Mucosa of rectum (tissue), 2 donors: ENCODE measurements at regions not wholly inside any gene's neighbourhood (a gene's known extent, or its start where the extent isn't known, plus 50 kb on each side); places are given as distances from the start of the nearest gene placed in this dataset.

Experiments used
- H3K27ac ChIP-seq, 2 donors: one replicate each; pipeline ENCODE4 v1.7.0; 2013; ENCODE audit warnings: inconsistent platforms in 2 of 2, low read depth in 2 of 2, low read length in 2 of 2
- H3K27me3 ChIP-seq, 2 donors: one replicate each; pipeline ENCODE4 v1.7.0; 2013; ENCODE audit warnings: low read length in 2 of 2; ENCODE audit not compliant: control insufficient read depth in 2 of 2, insufficient read depth in 2 of 2
- H3K36me3 ChIP-seq, 2 donors: one replicate each; pipeline ENCODE4 v1.7.0; 2013; ENCODE audit warnings: low read length in 2 of 2; ENCODE audit not compliant: control insufficient read depth in 2 of 2, insufficient read depth in 2 of 2
- H3K4me1 ChIP-seq, 2 donors: one replicate each; pipeline ENCODE4 v1.7.0; 2013; ENCODE audit warnings: low read length in 2 of 2, mild to moderate bottlenecking in 1 of 2; ENCODE audit not compliant: control insufficient read depth in 2 of 2, insufficient read depth in 2 of 2
- H3K4me3 ChIP-seq, 2 donors: one replicate each; pipeline ENCODE4 v1.7.0; 2013; ENCODE audit warnings: low read length in 2 of 2
- H3K9ac ChIP-seq, 2 donors: one replicate each; pipeline ENCODE4 v1.7.0; 2013; ENCODE audit warnings: low read length in 2 of 2, low read depth in 1 of 2, mild to moderate bottlenecking in 1 of 2
- H3K9me3 ChIP-seq, 2 donors: one replicate each; pipeline ENCODE4 v1.7.0; 2013; ENCODE audit warnings: low read length in 2 of 2; ENCODE audit not compliant: control insufficient read depth in 2 of 2
- donor health status: healthy.
- donor health status: Normal muscosa, but diverticular disease.

DNA sequence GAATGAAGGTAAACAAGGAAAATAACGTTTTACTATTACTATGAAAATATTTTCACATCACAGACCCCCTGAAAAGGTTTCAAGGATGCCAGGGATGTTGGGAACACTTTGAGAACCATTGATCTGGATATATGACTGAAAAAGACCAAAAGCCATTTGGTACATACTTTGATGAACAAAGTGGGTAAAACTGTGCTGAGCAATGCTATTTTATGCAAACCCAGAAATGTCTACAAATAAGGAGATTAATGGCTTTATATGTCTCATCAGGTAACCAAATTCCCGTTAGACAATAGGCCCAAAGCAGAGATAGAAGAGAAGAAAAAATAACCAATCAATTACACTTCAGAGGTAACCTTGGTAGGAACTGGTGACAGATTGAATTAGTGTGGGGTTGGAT lies 101.4 kb upstream of the CNKSR3 start:
- H3K36me3 ChIP-seq, result no peaks in the 10 kb centered on the region
- no peak overlapping the region for H3K27ac ChIP-seq
- no peaks in the 10 kb centered on the region for H3K27me3 ChIP-seq
- H3K9me3 ChIP-seq, result no peaks in the 10 kb centered on the region
- no peak overlapping the region for H3K9ac ChIP-seq
- H3K4me3 ChIP-seq, result no peak overlapping the region
- H3K4me1 ChIP-seq, result peaks cover 0 to 4% of the 10 kb centered on the region in 2 donors

GRCh38 chr6:154613137-154613676 lies 102.7 kb upstream of the CNKSR3 start:
- no peaks in the 10 kb centered on the region for H3K9me3 ChIP-seq
- no peak overlapping the region for H3K4me3 ChIP-seq
- peaks cover 0 to 4% of the 10 kb centered on the region in 2 donors for H3K4me1 ChIP-seq
- no peak overlapping the region for H3K9ac ChIP-seq
- H3K36me3 ChIP-seq, result no peaks in the 10 kb centered on the region
- H3K27ac ChIP-seq, result no peak overlapping the region
- no peaks in the 10 kb centered on the region for H3K27me3 ChIP-seq

GRCh38 chr6:154614101-154614500 lies 103.6 kb upstream of the CNKSR3 start:
- Histone ChIP-seq H3K27ac (no peak overlapping the region), H3K4me3 (no peak overlapping the region), H3K9ac (no peak overlapping the region), H3K36me3 (no peaks in the 10 kb centered on the region), H3K27me3 (no peaks in the 10 kb centered on the region), H3K9me3 (no peaks in the 10 kb centered on the region), H3K4me1 (peaks cover 0 to 4% of the 10 kb centered on the region in 2 donors)

- Histone ChIP-seq H3K9ac (no peak overlapping the region), H3K4me3 (no peak overlapping the region), H3K4me1 (peaks cover 0 to 4% of the 10 kb centered on the region in 2 donors), H3K27me3 (no peaks in the 10 kb centered on the region), H3K36me3 (no peaks in the 10 kb centered on the region), H3K27ac (no peak overlapping the region), H3K9me3 (no peaks in the 10 kb centered on the region)
Observed at GRCh38 chr6:154614641-154615040, 104.2 kb upstream of the CNKSR3 start.

DNA sequence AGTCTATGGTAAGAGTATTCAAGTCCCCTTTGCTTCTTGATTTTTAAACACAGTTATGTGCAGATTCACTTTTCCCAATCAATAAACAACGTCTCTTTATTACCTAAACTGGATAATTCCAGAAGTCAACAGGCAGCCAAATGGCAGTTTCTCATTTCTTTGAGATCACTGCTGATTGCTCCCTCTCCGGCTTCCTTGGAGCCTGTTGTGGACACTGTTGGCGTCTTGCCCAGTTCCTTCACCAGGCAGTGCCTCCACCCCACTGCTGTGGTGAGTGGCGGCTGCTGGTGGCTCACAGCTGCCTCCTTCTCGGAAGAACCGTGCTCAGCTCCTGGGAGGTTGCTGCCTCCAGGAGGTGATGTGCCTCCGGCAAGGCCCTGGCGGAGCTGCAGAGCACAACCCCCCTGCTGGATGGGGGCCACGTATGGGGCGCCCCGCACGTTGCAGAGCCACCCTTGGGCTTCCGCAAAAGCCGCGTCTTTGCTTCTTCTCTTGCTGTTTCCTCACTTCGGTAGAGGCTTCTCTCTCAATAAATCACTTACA lies 105.1 kb upstream of the CNKSR3 start:
- Histone ChIP-seq H3K27me3 (no peaks in the 10 kb centered on the region), H3K9ac (peak overlapping the region in 1 of 2 donors; percentile 9), H3K9me3 (no peaks in the 10 kb centered on the region), H3K36me3 (no peaks in the 10 kb centered on the region), H3K4me3 (peak overlapping the region; percentile 36 to 49), H3K27ac (no peak overlapping the region), H3K4me1 (peaks cover 0 to 4% of the 10 kb centered on the region in 2 donors)

DNA sequence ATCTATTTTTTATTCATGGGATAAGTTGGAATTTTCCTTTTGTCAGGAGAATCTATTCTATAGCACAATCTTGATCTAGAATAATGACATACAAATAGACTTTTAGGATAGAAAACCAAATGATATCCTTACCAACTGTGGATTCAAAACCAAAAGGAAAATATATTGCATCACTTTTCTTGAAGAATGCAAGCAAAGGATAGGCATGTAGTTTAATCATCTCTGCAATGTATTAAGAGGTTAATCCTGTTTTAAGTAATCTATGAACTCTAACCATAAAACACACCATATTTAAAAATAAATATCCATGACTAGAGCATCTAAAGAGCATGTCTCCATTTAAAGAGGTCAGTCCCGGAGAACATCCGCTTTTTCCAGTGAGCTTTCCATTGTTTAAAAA lies 106.7 kb upstream of the CNKSR3 start:
- H3K4me1 ChIP-seq, result peaks cover 0 to 4% of the 10 kb centered on the region in 2 donors
- no peak overlapping the region for H3K27ac ChIP-seq
- no peaks in the 10 kb centered on the region for H3K27me3 ChIP-seq
- no peak overlapping the region for H3K9ac ChIP-seq
- no peak overlapping the region for H3K4me3 ChIP-seq
- H3K36me3 ChIP-seq, result no peaks in the 10 kb centered on the region
- H3K9me3 ChIP-seq, result no peaks in the 10 kb centered on the region

- Histone ChIP-seq H3K36me3 (no peaks in the 10 kb centered on the region), H3K27me3 (no peaks in the 10 kb centered on the region), H3K27ac (no peak overlapping the region), H3K4me3 (no peak overlapping the region), H3K9me3 (no peaks in the 10 kb centered on the region), H3K4me1 (no peaks in the 10 kb centered on the region), H3K9ac (no peak overlapping the region)
Observed at GRCh38 chr6:154619146-154619545, 108.7 kb upstream of the CNKSR3 start.

- Histone ChIP-seq H3K9ac (no peak overlapping the region), H3K4me3 (no peak overlapping the region), H3K36me3 (no peaks in the 10 kb centered on the region), H3K27ac (no peak overlapping the region), H3K4me1 (no peaks in the 10 kb centered on the region), H3K9me3 (no peaks in the 10 kb centered on the region), H3K27me3 (no peaks in the 10 kb centered on the region)
Observed at GRCh38 chr6:154621686-154622085, 111.2 kb upstream of the CNKSR3 start.

DNA sequence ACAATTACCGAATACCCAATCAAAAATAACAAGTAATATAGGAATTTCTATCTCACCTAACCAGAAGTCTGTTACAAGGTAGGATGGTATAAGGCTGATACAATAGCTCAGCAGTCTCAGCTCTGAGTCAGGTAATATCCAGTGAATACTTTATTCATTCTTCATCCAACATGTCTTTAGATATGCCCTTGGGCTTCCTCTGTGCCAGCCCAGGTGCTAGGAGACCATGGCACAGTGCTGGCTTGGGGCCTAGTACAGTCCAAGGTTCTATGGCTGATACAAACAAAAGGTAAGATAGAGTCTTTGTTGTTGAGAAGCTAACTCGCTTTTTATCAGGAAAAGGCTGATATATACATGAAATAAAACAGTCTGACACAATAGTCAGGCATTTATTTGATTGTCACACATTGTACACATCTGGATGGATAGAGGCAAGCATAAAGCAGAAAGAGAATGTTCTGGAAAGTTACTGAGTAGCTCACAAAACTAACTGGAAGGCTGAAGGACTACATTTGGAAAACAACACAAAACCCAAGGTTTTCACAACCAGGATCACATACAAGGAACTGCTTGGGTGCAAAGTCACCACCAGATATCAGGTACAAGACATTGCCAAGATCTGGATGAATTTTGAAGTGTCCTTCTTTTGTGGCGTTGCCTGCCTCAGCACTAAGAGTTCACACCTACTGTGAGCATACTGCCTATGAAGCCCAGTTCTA lies 110.4 kb upstream of the SCAF8 start:
- Histone ChIP-seq H3K9me3 (no peaks in the 10 kb centered on the region), H3K4me3 (no peak overlapping the region), H3K36me3 (no peaks in the 10 kb centered on the region), H3K27ac (no peak overlapping the region), H3K4me1 (no peaks in the 10 kb centered on the region), H3K9ac (no peak overlapping the region), H3K27me3 (no peaks in the 10 kb centered on the region)

- Histone ChIP-seq H3K27me3 (no peaks in the 10 kb centered on the region), H3K27ac (no peak overlapping the region)
Observed at GRCh38 chr6:154623391-154623790, 109.8 kb upstream of the SCAF8 start.

More at GRCh38 chr6:154623391-154623790, 109.8 kb upstream of the SCAF8 start:
- Histone ChIP-seq H3K9ac (no peak overlapping the region), H3K4me1 (no peaks in the 10 kb centered on the region), H3K4me3 (no peak overlapping the region), H3K36me3 (no peaks in the 10 kb centered on the region), H3K9me3 (no peaks in the 10 kb centered on the region)
